Adrenal gland (tissue), 5 donors: ENCODE measurements at regions not wholly inside any gene's neighbourhood (a gene's known extent, or its start where the extent isn't known, plus 50 kb on each side); places are given as distances from the start of the nearest gene placed in this dataset.

ENCODE experiments used
- CTCF ChIP-seq, 6 experiments: fragments of 450-650 bp in 4 of 6; fragments of 200-600 bp in 2 of 6; sonication (generic) in 1 of 6; IDR thresholded peaks; 1 replicate in 5 of 6; 2 replicates in 1 of 6; pipeline versions ENCODE4 v1.5.1 to v1.8.0; 2016 to 2021; ENCODE audit warnings: antibody characterized with exemption in 6 of 6, mild to moderate bottlenecking in 2 of 6, moderate library complexity in 1 of 6
- POLR2A ChIP-seq, 2 donors: fragments of 450-650 bp; IDR thresholded peaks; one replicate each; pipeline ENCODE4 v1.6.1; 2017; ENCODE audit warnings: antibody characterized with exemption in 2 of 2, mild to moderate bottlenecking in 2 of 2, moderate library complexity in 1 of 2
- donor health status: DM: no; HTN: no; CAD: no.

- no peak for TF ChIP-seq CTCF (IDR thresholded peaks at IDR 0.05)
- TF ChIP-seq POLR2A (IDR thresholded peaks at IDR 0.05), result no peak
Measured at GRCh38 chr16:66154801-66155200, 211.7 kb upstream of the CDH5 start.
